Activated naive CD4-positive, alpha-beta T cell treated with anti-CD3 and anti-CD28 coated beads, Interleukin-2, amount 50 U/mL, for 72 hours (primary cell): ENCODE measurements at regions not wholly inside any gene's neighbourhood (a gene's known extent, or its start where the extent isn't known, plus 50 kb on each side); places are given as distances from the start of the nearest gene placed in this dataset.

Experiments used
- ATAC-seq, 2 donors: fragments of 150-1000 bp; cut with Tn5 transposase; 2 replicates each; pipeline ENCODE4 v1.10.0; 2021; ENCODE audit warnings: mild to moderate bottlenecking in 2 of 2, moderate library complexity in 2 of 2
- DNase-seq, 2 donors: peaks; one replicate each; pipeline ENCODE4 v3.0.0; 2021 to 2022; ENCODE audit warnings: low spot score in 2 of 2
- H3K27ac Mint-ChIP-seq, 2 donors: one replicate each; pipeline ENCODE4 v1.8.0; 2022; ENCODE audit warnings: mild to moderate bottlenecking in 2 of 2, mixed read lengths in 2 of 2
- H3K36me3 Mint-ChIP-seq, 2 donors: one replicate each; pipeline ENCODE4 v1.8.0; 2022; ENCODE audit warnings: mixed read lengths in 2 of 2
- H3K9me3 Mint-ChIP-seq, 2 donors: one replicate each; pipeline ENCODE4 v1.8.0; 2022; ENCODE audit warnings: mixed read lengths in 2 of 2

GRCh38 chr3:87413814-87414213 lies 137.4 kb upstream of the POU1F1 start:
- H3K36me3 Mint-ChIP-seq = no peaks in the 10 kb centered on the region
- ATAC-seq (no peak), DNase-seq (no peak)
- H3K9me3 Mint-ChIP-seq = peaks cover 0 to 5% of the 10 kb centered on the region in 2 donors
- H3K27ac Mint-ChIP-seq = no peak overlapping the region

- no peak overlapping the region for H3K27ac Mint-ChIP-seq
- DNase-seq = no peak
- no peaks in the 10 kb centered on the region for H3K36me3 Mint-ChIP-seq
- ATAC-seq = no peak
- H3K9me3 Mint-ChIP-seq = peaks cover 0 to under 1% of the 10 kb centered on the region in 2 donors
Measured at GRCh38 chr3:87410110-87410509, 133.7 kb upstream of the POU1F1 start.

GRCh38 chr3:87398168-87398801 lies 121.9 kb upstream of the POU1F1 start:
- Mint-ChIP-seq H3K9me3 (peaks cover 9 to 15% of the 10 kb centered on the region in 2 donors), H3K27ac (no peak overlapping the region), H3K36me3 (no peaks in the 10 kb centered on the region)
- ATAC-seq = no peak
- DNase-seq = no peak

- Mint-ChIP-seq H3K9me3 (peaks cover 9 to 18% of the 10 kb centered on the region in 2 donors), H3K27ac (no peak overlapping the region), H3K36me3 (no peaks in the 10 kb centered on the region)
- ATAC-seq (no peak), DNase-seq (no peak)
Measured at GRCh38 chr3:87397211-87397610, 120.8 kb upstream of the POU1F1 start.

- peaks cover 9 to 23% of the 10 kb centered on the region in 2 donors for H3K9me3 Mint-ChIP-seq
- no peak for ATAC-seq
- H3K36me3 Mint-ChIP-seq = no peaks in the 10 kb centered on the region
- no peak overlapping the region for H3K27ac Mint-ChIP-seq
- DNase-seq = no peak
Measured at GRCh38 chr3:87390821-87391220, 114.4 kb upstream of the POU1F1 start.

GRCh38 chr3:87390353-87390752 lies 114.0 kb upstream of the POU1F1 start:
- no peak for DNase-seq
- H3K27ac Mint-ChIP-seq = no peak overlapping the region
- peaks cover 9 to 23% of the 10 kb centered on the region in 2 donors for H3K9me3 Mint-ChIP-seq
- no peaks in the 10 kb centered on the region for H3K36me3 Mint-ChIP-seq
- no peak for ATAC-seq

- no peaks in the 10 kb centered on the region for H3K9me3 Mint-ChIP-seq
- no peaks in the 10 kb centered on the region for H3K36me3 Mint-ChIP-seq
- no peak for DNase-seq
- no peak overlapping the region for H3K27ac Mint-ChIP-seq
- ATAC-seq = no peak
Measured at GRCh38 chr3:87375231-87375682, 98.9 kb upstream of the POU1F1 start.

- no peaks in the 10 kb centered on the region for H3K9me3 Mint-ChIP-seq
- no peak overlapping the region for H3K27ac Mint-ChIP-seq
- ATAC-seq (no peak), DNase-seq (no peak)
- no peaks in the 10 kb centered on the region for H3K36me3 Mint-ChIP-seq
Measured at GRCh38 chr3:87370007-87370406, 93.6 kb upstream of the POU1F1 start.

- H3K27ac Mint-ChIP-seq = no peak overlapping the region
- ATAC-seq = no peak
- H3K9me3 Mint-ChIP-seq = no peaks in the 10 kb centered on the region
- H3K36me3 Mint-ChIP-seq = no peaks in the 10 kb centered on the region
- no peak for DNase-seq
Measured at GRCh38 chr3:87367736-87368135, 91.4 kb upstream of the POU1F1 start.

- Mint-ChIP-seq H3K27ac (no peak overlapping the region), H3K9me3 (no peaks in the 10 kb centered on the region), H3K36me3 (no peaks in the 10 kb centered on the region)
- no peak for ATAC-seq
- DNase-seq = no peak
Measured at GRCh38 chr3:87363721-87364120, 87.3 kb upstream of the POU1F1 start.

- H3K9me3 Mint-ChIP-seq = no peaks in the 10 kb centered on the region
- ATAC-seq (no peak), DNase-seq (no peak)
- H3K27ac Mint-ChIP-seq = no peak overlapping the region
- no peaks in the 10 kb centered on the region for H3K36me3 Mint-ChIP-seq
Measured at GRCh38 chr3:87361956-87362355, 85.6 kb upstream of the POU1F1 start.

GRCh38 chr3:87361271-87361670 lies 84.9 kb upstream of the POU1F1 start:
- ATAC-seq (no peak), DNase-seq (no peak)
- H3K36me3 Mint-ChIP-seq = no peaks in the 10 kb centered on the region
- H3K9me3 Mint-ChIP-seq = no peaks in the 10 kb centered on the region
- H3K27ac Mint-ChIP-seq = no peak overlapping the region

GRCh38 chr3:87359826-87360225 lies 83.4 kb upstream of the POU1F1 start:
- Mint-ChIP-seq H3K27ac (no peak overlapping the region), H3K9me3 (no peaks in the 10 kb centered on the region), H3K36me3 (no peaks in the 10 kb centered on the region)
- ATAC-seq (no peak), DNase-seq (no peak)

GRCh38 chr3:87359025-87359424 lies 82.6 kb upstream of the POU1F1 start:
- no peak for ATAC-seq
- Mint-ChIP-seq H3K36me3 (no peaks in the 10 kb centered on the region), H3K27ac (no peak overlapping the region), H3K9me3 (no peaks in the 10 kb centered on the region)
- DNase-seq = no peak

- ATAC-seq (no peak), DNase-seq (no peak)
- H3K36me3 Mint-ChIP-seq = no peaks in the 10 kb centered on the region
- H3K9me3 Mint-ChIP-seq = no peaks in the 10 kb centered on the region
- H3K27ac Mint-ChIP-seq = no peak overlapping the region
Measured at GRCh38 chr3:87358066-87358465, 81.7 kb upstream of the POU1F1 start.

- Mint-ChIP-seq H3K9me3 (no peaks in the 10 kb centered on the region), H3K27ac (no peak overlapping the region), H3K36me3 (no peaks in the 10 kb centered on the region)
- DNase-seq (no peak), ATAC-seq (no peak)
Measured at GRCh38 chr3:87354398-87354797, 78.0 kb upstream of the POU1F1 start.

- no peaks in the 10 kb centered on the region for H3K9me3 Mint-ChIP-seq
Measured at GRCh38 chr3:87351937-87352336, 75.6 kb upstream of the POU1F1 start.

GRCh38 chr3:87350367-87351199 lies 74.2 kb upstream of the POU1F1 start:
- no peaks in the 10 kb centered on the region for H3K36me3 Mint-ChIP-seq
- DNase-seq = no peak
- no peak overlapping the region for H3K27ac Mint-ChIP-seq
- no peaks in the 10 kb centered on the region for H3K9me3 Mint-ChIP-seq
- ATAC-seq = peak; percentile 70 to 79

More at GRCh38 chr3:87351937-87352336, 75.6 kb upstream of the POU1F1 start:
- Mint-ChIP-seq H3K36me3 (no peaks in the 10 kb centered on the region), H3K27ac (no peak overlapping the region)
- ATAC-seq (no peak), DNase-seq (no peak)
